K562 (cell line): ENCODE measurements at regions not wholly inside any gene's neighbourhood (a gene's known extent, or its start where the extent isn't known, plus 50 kb on each side); places are given as distances from the start of the nearest gene placed in this dataset.

Experiments
- HLTF ChIP-seq: fragments of 450-650 bp; IDR thresholded peaks from 2 replicates; pipeline ENCODE4 v1.6.1; 2016
- TF ChIP-seq, protein P1 (sequence below): fragments of 250-450 bp; sonication (Bioruptor Pico); IDR thresholded peaks from 2 replicates; pipeline ENCODE4 v1.8.0; 2022; ENCODE audit warnings: inconsistent platforms, mild to moderate bottlenecking, moderate library complexity, borderline replicate concordance

GRCh38 chr1:4396551-4396950, 257.9 kb upstream of the AJAP1 start:
- TF ChIP-seq, protein P1, sequence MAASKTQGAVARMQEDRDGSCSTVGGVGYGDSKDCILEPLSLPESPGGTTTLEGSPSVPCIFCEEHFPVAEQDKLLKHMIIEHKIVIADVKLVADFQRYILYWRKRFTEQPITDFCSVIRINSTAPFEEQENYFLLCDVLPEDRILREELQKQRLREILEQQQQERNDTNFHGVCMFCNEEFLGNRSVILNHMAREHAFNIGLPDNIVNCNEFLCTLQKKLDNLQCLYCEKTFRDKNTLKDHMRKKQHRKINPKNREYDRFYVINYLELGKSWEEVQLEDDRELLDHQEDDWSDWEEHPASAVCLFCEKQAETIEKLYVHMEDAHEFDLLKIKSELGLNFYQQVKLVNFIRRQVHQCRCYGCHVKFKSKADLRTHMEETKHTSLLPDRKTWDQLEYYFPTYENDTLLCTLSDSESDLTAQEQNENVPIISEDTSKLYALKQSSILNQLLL (CRISPR knock-in tag): no peak
- no peak for TF ChIP-seq HLTF
